ENCODE measurements at regions not wholly inside any gene's neighbourhood (a gene's known extent, or its start where the extent isn't known, plus 50 kb on each side); places are given as distances from the start of the nearest gene placed in this dataset.

DNA sequence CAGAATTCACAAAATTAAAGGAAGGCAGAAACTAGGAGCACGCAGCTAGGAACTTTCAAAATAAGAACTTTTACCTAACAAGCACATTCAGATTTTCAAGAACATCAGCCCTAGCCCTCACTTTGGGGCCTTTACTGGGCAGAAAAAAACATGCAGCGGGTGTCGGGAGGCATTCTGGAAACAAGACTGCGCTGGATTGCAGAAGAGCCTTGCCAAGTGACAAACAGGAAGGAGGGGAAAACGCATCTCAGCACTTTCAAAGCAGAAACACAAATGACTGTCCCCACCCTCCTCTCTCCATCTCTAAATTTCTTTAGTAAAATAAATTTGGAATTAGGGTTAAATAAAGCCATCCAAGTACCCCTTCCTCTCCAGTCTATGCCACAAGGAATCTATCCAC lies 74.6 kb upstream of the RREB1 start:
- Histone ChIP-seq H3K4me3 (no peak overlapping the region), H3K27me3 (ENCODE audit: low read depth) (peaks cover 12% of the 10 kb centered on the region), H3K36me3 (no peaks in the 10 kb centered on the region), H3K4me1 (no peaks in the 10 kb centered on the region), H3K9me3 (replicated peaks) (no peaks in the 10 kb centered on the region), H3K27ac (replicated peaks) (no peak overlapping the region)
- intact Hi-C loops (cut with micrococcal nuclease): no loop called here
- no peak for DNase-seq
- TF ChIP-seq, protein P1, sequence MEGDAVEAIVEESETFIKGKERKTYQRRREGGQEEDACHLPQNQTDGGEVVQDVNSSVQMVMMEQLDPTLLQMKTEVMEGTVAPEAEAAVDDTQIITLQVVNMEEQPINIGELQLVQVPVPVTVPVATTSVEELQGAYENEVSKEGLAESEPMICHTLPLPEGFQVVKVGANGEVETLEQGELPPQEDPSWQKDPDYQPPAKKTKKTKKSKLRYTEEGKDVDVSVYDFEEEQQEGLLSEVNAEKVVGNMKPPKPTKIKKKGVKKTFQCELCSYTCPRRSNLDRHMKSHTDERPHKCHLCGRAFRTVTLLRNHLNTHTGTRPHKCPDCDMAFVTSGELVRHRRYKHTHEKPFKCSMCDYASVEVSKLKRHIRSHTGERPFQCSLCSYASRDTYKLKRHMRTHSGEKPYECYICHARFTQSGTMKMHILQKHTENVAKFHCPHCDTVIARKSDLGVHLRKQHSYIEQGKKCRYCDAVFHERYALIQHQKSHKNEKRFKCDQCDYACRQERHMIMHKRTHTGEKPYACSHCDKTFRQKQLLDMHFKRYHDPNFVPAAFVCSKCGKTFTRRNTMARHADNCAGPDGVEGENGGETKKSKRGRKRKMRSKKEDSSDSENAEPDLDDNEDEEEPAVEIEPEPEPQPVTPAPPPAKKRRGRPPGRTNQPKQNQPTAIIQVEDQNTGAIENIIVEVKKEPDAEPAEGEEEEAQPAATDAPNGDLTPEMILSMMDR (IDR thresholded peaks at IDR 0.05; ENCODE audit: borderline replicate concordance): no peak

DNA sequence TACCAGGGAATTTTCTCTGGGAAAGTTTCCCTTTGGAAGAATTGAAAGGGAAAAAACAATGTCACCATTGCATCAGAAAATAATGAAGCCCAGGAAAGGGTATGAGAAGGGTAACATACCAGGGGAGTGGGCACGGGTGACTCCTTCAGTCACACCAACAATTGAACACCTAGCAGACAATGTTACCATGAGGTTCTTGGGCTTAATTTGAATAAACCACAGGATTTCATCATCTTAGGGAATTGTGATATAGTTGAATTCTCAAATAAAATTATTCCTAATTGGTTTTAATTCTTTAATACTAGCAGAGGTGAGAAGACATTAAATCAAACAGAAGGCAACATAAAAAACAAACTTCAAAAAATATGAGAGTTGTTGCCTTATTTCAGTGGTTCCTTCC lies 73.7 kb upstream of the RREB1 start:
- intact Hi-C loops (cut with micrococcal nuclease): no loop called here

DNA sequence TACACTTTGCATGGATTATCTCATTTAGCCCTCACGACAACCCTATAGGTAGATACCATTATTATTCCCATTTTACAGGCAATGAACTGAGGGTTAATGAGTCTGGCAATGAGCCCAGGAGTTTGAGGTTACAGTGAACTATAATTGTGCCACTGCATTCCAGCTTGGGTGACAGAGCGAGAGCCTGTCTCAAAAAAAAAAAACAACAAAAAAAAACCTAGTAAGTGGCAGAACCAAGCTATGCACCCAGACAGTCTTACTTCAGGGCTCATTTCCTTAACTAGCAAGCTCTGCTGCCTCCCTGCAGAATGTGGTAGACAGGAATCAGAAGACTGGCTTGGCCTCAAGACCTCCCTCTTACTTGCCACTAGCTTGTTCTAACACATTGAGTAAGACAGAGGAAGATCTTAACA lies 71.9 kb upstream of the RREB1 start:
- H3K27me3 ChIP-seq (ENCODE audit: low read depth): peaks cover 11% of the 10 kb centered on the region
- no peaks in the 10 kb centered on the region for H3K4me1 ChIP-seq
- intact Hi-C loops (cut with micrococcal nuclease): no loop called here
- DNase-seq: no peak
- TF ChIP-seq, protein P1 (IDR thresholded peaks at IDR 0.05; ENCODE audit: borderline replicate concordance): no peak
- H3K27ac ChIP-seq (replicated peaks): no peak overlapping the region
- H3K36me3 ChIP-seq: no peaks in the 10 kb centered on the region
- no peak overlapping the region for H3K4me3 ChIP-seq
- H3K9me3 ChIP-seq (replicated peaks): no peaks in the 10 kb centered on the region

More for the DNA sequence above, 73.7 kb upstream of the RREB1 start:
- Histone ChIP-seq H3K9me3 (replicated peaks) (no peaks in the 10 kb centered on the region), H3K4me3 (no peak overlapping the region), H3K4me1 (no peaks in the 10 kb centered on the region), H3K36me3 (no peaks in the 10 kb centered on the region), H3K27ac (replicated peaks) (no peak overlapping the region), H3K27me3 (ENCODE audit: low read depth) (peaks cover 12% of the 10 kb centered on the region)
- DNase-seq: no peak
- TF ChIP-seq, protein P1 (IDR thresholded peaks at IDR 0.05; ENCODE audit: borderline replicate concordance): no peak

DNA sequence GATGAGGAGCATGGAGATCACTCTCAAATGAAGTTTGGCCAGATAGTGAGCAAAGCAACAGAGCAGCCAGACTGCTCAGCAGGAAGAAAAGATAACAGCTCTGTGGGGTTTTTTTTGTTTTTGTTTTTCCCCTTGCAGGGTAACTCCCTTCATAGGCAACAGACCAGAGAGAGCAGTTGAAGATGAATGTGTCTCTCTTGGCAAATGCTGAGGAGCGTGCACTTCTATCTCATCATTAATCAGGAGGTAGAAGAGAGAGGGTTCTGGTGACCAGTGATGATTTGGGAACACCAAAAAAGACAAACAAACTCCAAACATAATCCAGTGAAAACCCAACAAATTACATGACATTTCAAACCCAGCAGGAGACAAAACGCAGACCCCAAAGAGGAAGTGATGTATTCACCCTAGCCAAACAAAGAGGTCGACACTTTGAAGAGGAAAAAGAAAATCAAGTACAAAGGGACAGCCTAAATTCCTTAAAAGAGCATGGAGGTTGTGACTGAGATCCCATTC lies 66.2 kb upstream of the RREB1 start:
- H3K4me1 ChIP-seq: peaks cover 22% of the 10 kb centered on the region
- H3K27ac ChIP-seq (replicated peaks): no peak overlapping the region
- no peaks in the 10 kb centered on the region for H3K9me3 ChIP-seq (replicated peaks)
- TF ChIP-seq, protein P1 (IDR thresholded peaks at IDR 0.05; ENCODE audit: borderline replicate concordance): no peak
- no peaks in the 10 kb centered on the region for H3K36me3 ChIP-seq
- H3K27me3 ChIP-seq (ENCODE audit: low read depth): no peaks in the 10 kb centered on the region
- DNase-seq: no peak
- intact Hi-C loops (cut with micrococcal nuclease): no loop called here
- H3K4me3 ChIP-seq: no peak overlapping the region

DNA sequence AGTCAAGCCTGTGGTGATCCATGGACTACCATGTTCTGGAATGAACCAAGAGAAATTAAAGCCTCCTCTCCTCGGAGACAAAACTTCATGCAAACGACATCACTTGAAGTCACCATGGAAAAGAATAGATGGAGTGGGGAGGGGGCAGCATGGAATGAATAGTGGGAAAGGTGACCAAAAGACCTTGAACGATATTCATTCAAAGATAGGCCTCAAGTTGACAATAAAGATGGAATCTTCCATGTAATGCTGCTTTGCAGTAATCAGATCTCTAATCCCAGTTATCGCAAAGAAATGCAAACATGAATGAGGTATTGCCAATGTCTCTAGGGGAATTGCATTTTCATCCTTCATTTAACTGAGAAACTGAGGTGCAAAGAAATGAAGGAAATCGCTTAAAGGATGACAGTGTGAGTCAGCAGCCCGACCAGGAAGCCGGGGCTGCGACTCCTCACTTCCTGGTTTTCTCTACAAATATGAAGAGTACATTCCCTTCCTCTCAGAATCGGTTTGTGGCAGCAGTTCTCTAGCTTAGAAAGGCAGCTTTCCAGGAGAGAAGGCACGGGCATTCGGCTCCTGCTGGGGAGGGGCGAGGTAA lies 65.6 kb upstream of the RREB1 start:
- Histone ChIP-seq H3K9me3 (replicated peaks) (no peaks in the 10 kb centered on the region), H3K27me3 (ENCODE audit: low read depth) (no peaks in the 10 kb centered on the region), H3K4me3 (no peak overlapping the region), H3K27ac (replicated peaks) (peak overlapping the region; percentile 83), H3K4me1 (peaks cover 22% of the 10 kb centered on the region), H3K36me3 (no peaks in the 10 kb centered on the region)
- intact Hi-C loops (cut with micrococcal nuclease): no loop called here
- DNase-seq: no peak
- TF ChIP-seq, protein P1 (IDR thresholded peaks at IDR 0.05; ENCODE audit: borderline replicate concordance): no peak

Measured in left ventricle myocardium inferior (tissue), 1 donor.